Uterus (tissue), 3 donors: ENCODE measurements at regions not wholly inside any gene's neighbourhood (a gene's known extent, or its start where the extent isn't known, plus 50 kb on each side); places are given as distances from the start of the nearest gene placed in this dataset.
"Not testable (repeated sequence)": the region's sequence is repeated elsewhere in the genome, so short reads cannot be mapped to it uniquely, and the experiment has no call there.

Experiments
- DNase-seq, 2 donors: peaks; one replicate each; pipeline ENCODE4 v3.0.0-alpha.2; 2019 to 2020
- H3K27ac ChIP-seq, 2 donors: fragments of 200-600 bp; sonication (generic); 1 replicate in 1 of 2; 2 replicates in 1 of 2; pipeline ENCODE4 v1.5.1; 2016 to 2018
- H3K27me3 ChIP-seq, 2 donors: fragments of 200-600 bp; sonication (generic); one replicate each; pipeline ENCODE4 v1.5.1; 2018 to 2019; ENCODE audit warnings: control low read depth in 1 of 2
- H3K36me3 ChIP-seq, 2 donors: fragments of 200-600 bp; sonication (generic); one replicate each; pipeline ENCODE4 v1.5.1; 2019; ENCODE audit warnings: control low read depth in 1 of 2
- H3K4me1 ChIP-seq, 2 donors: fragments of 200-600 bp; sonication (generic); one replicate each; pipeline ENCODE4 v1.5.1; 2018 to 2019; ENCODE audit warnings: control low read depth in 1 of 2
- H3K4me3 ChIP-seq, 2 donors: fragments of 200-600 bp; sonication (generic); 1 replicate in 1 of 2; 2 replicates in 1 of 2; pipeline ENCODE4 v1.5.1; 2018 to 2019; ENCODE audit warnings: mild to moderate bottlenecking in 1 of 2
- H3K9me3 ChIP-seq, 2 donors: fragments of 200-600 bp; sonication (generic); one replicate each; pipeline ENCODE4 v1.5.1; 2019; ENCODE audit warnings: control low read depth in 1 of 2
- CTCF ChIP-seq, 4 experiments: fragments of 200-600 bp in 2 of 4; fragments of 450-650 bp in 2 of 4; sonication (generic) in 2 of 4; IDR thresholded peaks; one replicate each; pipeline ENCODE4 v1.5.1; 2016 to 2019; ENCODE audit warnings: antibody characterized with exemption in 4 of 4, mild to moderate bottlenecking in 2 of 4, moderate library complexity in 1 of 4
- POLR2A ChIP-seq, 2 donors: fragments of 450-650 bp; IDR thresholded peaks; one replicate each; pipeline ENCODE4 v1.6.1; 2016; ENCODE audit warnings: antibody characterized with exemption in 2 of 2, mild to moderate bottlenecking in 1 of 2, moderate library complexity in 1 of 2
- intact Hi-C: fragments of 100-400 bp; cut with DNase I; formaldehyde crosslinking; loops from one replicate; pipeline ENCODE4 v1.15.1; 2023; ENCODE audit warnings: low total_unique reads
- donor health status: DM: yes; HTN: yes; CAD: no.

- Histone ChIP-seq H3K27me3 (no peaks in the 10 kb centered on the region), H3K4me1 (no peaks in the 10 kb centered on the region), H3K9me3 (no peaks in the 10 kb centered on the region), H3K4me3 (no peak overlapping the region), H3K36me3 (no peaks in the 10 kb centered on the region), H3K27ac (no peak overlapping the region)
- intact Hi-C loops: no loop called here
- no peak for DNase-seq
- TF ChIP-seq CTCF (IDR thresholded peaks at IDR 0.05): no peak
- no peak for TF ChIP-seq POLR2A (IDR thresholded peaks at IDR 0.05)
These were observed 54.4 kb upstream of the BMP4 start for GRCh38 chr14:54010981-54011380.

DNA sequence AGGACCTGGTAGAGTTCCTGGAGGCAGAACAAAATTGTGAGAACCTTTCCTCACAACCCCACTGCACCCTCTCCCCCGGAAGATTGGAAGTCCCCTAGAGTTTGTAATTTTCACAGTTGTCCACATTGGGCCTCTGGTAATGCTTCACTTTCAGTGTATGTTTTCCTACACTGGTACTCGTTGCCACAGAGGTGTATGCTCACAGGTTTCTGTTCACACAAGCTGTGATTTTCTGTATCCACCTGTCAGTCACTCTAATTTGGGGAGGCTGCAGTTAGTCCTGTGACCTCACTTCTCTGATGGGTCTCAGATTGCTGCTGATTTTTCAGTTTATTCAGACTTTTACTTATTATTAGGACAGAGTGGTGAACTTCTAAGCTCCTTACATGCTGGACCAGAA lies 66.4 kb upstream of the BMP4 start:
- TF ChIP-seq CTCF (IDR thresholded peaks at IDR 0.05) (no peak), POLR2A (IDR thresholded peaks at IDR 0.05) (no peak)
- H3K27ac ChIP-seq: no peak overlapping the region

DNA sequence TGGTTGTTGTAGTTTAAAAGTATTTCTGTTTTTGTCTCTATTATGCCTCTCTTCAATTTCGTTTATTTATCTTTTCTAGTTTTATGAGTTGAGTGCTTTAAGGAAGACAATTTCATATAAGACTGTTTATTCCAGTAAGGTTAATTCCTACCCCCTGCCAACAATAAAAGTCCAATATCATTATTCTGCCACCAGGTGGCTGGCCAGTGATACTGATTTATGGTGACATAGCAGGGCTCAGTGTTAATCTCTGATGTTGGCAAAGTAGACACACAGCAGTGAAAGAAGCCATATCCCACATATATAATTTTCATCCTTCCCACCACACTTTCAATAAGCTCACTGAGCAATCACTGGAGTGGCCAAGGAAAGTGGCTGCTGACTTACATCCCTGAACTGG lies 69.0 kb upstream of the BMP4 start:
- no peak for DNase-seq
- intact Hi-C loops: no loop called here
- Histone ChIP-seq H3K4me1 (no peaks in the 10 kb centered on the region), H3K9me3 (no peaks in the 10 kb centered on the region), H3K36me3 (no peaks in the 10 kb centered on the region), H3K27me3 (no peaks in the 10 kb centered on the region), H3K27ac (no peak overlapping the region), H3K4me3 (no peak overlapping the region)
- TF ChIP-seq CTCF (IDR thresholded peaks at IDR 0.05): no peak
- TF ChIP-seq POLR2A (IDR thresholded peaks at IDR 0.05): no peak

More for the DNA sequence above, 66.4 kb upstream of the BMP4 start:
- Histone ChIP-seq H3K36me3 (no peaks in the 10 kb centered on the region), H3K27me3 (no peaks in the 10 kb centered on the region), H3K4me1 (no peaks in the 10 kb centered on the region), H3K9me3 (no peaks in the 10 kb centered on the region), H3K4me3 (no peak overlapping the region)
- intact Hi-C loops: no loop called here
- no peak for DNase-seq

GRCh38 chr14:54026671-54027070 lies 70.0 kb upstream of the BMP4 start:
- no peak for TF ChIP-seq CTCF (IDR thresholded peaks at IDR 0.05)
- no peak for TF ChIP-seq POLR2A (IDR thresholded peaks at IDR 0.05)
- Histone ChIP-seq H3K27ac (no peak overlapping the region), H3K27me3 (no peaks in the 10 kb centered on the region), H3K9me3 (no peaks in the 10 kb centered on the region), H3K4me1 (no peaks in the 10 kb centered on the region), H3K4me3 (no peak overlapping the region), H3K36me3 (no peaks in the 10 kb centered on the region)
- intact Hi-C loops: no loop called here
- no peak for DNase-seq

GRCh38 chr14:54030996-54031395 lies 74.4 kb upstream of the BMP4 start:
- H3K36me3 ChIP-seq, DNase-seq, H3K27me3 ChIP-seq, H3K27ac ChIP-seq, intact Hi-C loops, H3K4me1 ChIP-seq, H3K4me3 ChIP-seq, H3K9me3 ChIP-seq: not testable (repeated sequence)

GRCh38 chr14:54033285-54033684 lies 76.7 kb upstream of the BMP4 start:
- H3K27me3 ChIP-seq, H3K9me3 ChIP-seq, H3K4me3 ChIP-seq, H3K27ac ChIP-seq, DNase-seq, H3K4me1 ChIP-seq, intact Hi-C loops, H3K36me3 ChIP-seq: not testable (repeated sequence)
